SK-N-SH treated with all-trans-retinoic acid at 6 μM for 48 hours (cell line): ENCODE measurements at regions not wholly inside any gene's neighbourhood (a gene's known extent, or its start where the extent isn't known, plus 50 kb on each side); places are given as distances from the start of the nearest gene placed in this dataset.

Experiments used
- ARNTL ChIP-seq: fragments of 450-650 bp; formaldehyde crosslinking; IDR thresholded peaks from 2 replicates; pipeline ENCODE4 v1.5.0; 2020; ENCODE audit warnings: low read depth, mild to moderate bottlenecking, moderate library complexity, borderline replicate concordance
- CREB5 ChIP-seq: fragments of 250-450 bp; sonication (Bioruptor Pico); IDR thresholded peaks from 2 replicates; pipeline ENCODE4 v1.5.1; 2020; ENCODE audit warnings: low read depth, mild to moderate bottlenecking, moderate library complexity
- ESRRG ChIP-seq: fragments of 250-450 bp; sonication (Bioruptor Pico); IDR thresholded peaks from 2 replicates; pipeline ENCODE4 v1.6.1; 2021; ENCODE audit warnings: mild to moderate bottlenecking
- GLIS3 ChIP-seq: fragments of 250-450 bp; sonication (Bioruptor Pico); IDR thresholded peaks from 2 replicates; pipeline ENCODE4 v1.5.0; 2020; ENCODE audit warnings: mild to moderate bottlenecking, moderate library complexity
- OSR1 ChIP-seq: fragments of 250-450 bp; sonication (Bioruptor Pico); IDR thresholded peaks from 2 replicates; pipeline ENCODE4 v1.8.0; 2022; ENCODE audit warnings: moderate library complexity, mild to moderate bottlenecking, inconsistent platforms
- POU6F1 ChIP-seq: fragments of 250-450 bp; sonication (Bioruptor Pico); IDR thresholded peaks from 2 replicates; pipeline ENCODE4 v1.8.0; 2021; ENCODE audit warnings: low read depth, mild to moderate bottlenecking, moderate library complexity, borderline replicate concordance
- ZFP30 ChIP-seq: fragments of 450-650 bp; formaldehyde crosslinking; IDR thresholded peaks from 2 replicates; pipeline ENCODE4 v1.5.0; 2022; ENCODE audit warnings: mild to moderate bottlenecking, moderate library complexity
- ZNF565 ChIP-seq: fragments of 450-650 bp; formaldehyde crosslinking; conservative IDR thresholded peaks from 2 replicates; pipeline ENCODE4 v1.5.0; 2020; ENCODE audit warnings: low read depth, mild to moderate bottlenecking, moderate library complexity
- ZNF8 ChIP-seq: fragments of 450-650 bp; formaldehyde crosslinking; IDR thresholded peaks from 2 replicates; pipeline ENCODE4 v1.5.0; 2020; ENCODE audit warnings: mild to moderate bottlenecking, moderate library complexity

DNA sequence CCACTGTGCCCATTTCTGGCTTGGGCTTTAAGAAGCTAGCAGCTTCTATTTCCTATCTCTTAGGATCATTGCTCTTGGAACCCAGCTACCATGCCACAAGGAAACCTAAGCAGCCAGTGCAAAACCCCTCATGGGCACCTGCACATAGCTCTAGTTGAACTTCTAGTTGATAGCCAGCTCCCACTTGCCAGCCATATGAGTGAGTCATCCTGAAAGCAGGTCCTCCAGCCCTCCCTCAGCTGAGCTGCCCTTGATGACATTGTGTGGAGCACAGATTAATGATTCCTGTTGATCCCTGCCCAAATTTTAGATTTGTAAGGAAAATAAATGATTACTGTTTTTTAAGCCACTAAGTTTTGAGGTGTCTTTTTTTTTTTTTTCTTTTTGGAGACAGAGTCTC, 234.2 kb upstream of the FBXO33 start:
- TF ChIP-seq ZNF565 (CRISPR knock-in tag): no peak
- TF ChIP-seq ZFP30: no peak
- TF ChIP-seq ZNF8 (CRISPR knock-in tag): no peak
- no peak for TF ChIP-seq CREB5 (CRISPR knock-in tag)
- no peak for TF ChIP-seq ESRRG (CRISPR knock-in tag)
- TF ChIP-seq OSR1 (CRISPR knock-in tag): no peak
- no peak for TF ChIP-seq POU6F1 (CRISPR knock-in tag)
- TF ChIP-seq ARNTL: no peak
- TF ChIP-seq GLIS3 (CRISPR knock-in tag): no peak
